Omental fat pad (tissue), 3 donors: ENCODE measurements at regions not wholly inside any gene's neighbourhood (a gene's known extent, or its start where the extent isn't known, plus 50 kb on each side); places are given as distances from the start of the nearest gene placed in this dataset.

Experiments used
- ATAC-seq: fragments of 150-250 bp; one replicate; pipeline ENCODE4 v1.9.1; 2016; ENCODE audit warnings: mild to moderate bottlenecking, moderate library complexity; ENCODE audit not compliant: low FRiP score
- DNase-seq: peaks from one replicate; pipeline ENCODE4 v3.0.0-alpha.2; 2019; ENCODE audit warnings: low spot score
- TF ChIP-seq, protein P1 (sequence below), 3 donors: fragments of 450-650 bp; IDR thresholded peaks; one replicate each; pipeline ENCODE4 v1.5.1; 2016 to 2017; ENCODE audit warnings: antibody characterized with exemption in 3 of 3, mild to moderate bottlenecking in 3 of 3, moderate library complexity in 2 of 3

DNA sequence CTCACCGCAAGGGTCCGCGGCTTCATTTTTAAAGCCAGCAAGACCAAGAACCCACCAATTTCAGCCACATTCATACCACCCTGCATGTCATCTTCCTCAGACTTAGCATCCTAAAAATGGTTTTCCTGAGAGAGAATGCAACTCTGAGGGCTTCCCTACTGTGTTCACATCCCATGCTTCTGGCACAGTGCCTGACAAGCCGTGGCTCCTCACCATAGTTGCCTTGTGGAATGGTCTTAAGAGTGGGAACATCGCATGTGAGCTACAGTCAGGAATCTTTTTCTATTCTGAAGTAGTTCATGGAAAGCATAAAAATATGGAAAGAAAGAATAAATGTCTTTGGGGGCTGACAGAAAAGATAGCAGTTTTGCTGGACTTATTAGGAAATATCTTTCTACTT lies 120.3 kb downstream of the RAP2B start:
- no peak for DNase-seq
- no peak for ATAC-seq
- TF ChIP-seq, protein P1, sequence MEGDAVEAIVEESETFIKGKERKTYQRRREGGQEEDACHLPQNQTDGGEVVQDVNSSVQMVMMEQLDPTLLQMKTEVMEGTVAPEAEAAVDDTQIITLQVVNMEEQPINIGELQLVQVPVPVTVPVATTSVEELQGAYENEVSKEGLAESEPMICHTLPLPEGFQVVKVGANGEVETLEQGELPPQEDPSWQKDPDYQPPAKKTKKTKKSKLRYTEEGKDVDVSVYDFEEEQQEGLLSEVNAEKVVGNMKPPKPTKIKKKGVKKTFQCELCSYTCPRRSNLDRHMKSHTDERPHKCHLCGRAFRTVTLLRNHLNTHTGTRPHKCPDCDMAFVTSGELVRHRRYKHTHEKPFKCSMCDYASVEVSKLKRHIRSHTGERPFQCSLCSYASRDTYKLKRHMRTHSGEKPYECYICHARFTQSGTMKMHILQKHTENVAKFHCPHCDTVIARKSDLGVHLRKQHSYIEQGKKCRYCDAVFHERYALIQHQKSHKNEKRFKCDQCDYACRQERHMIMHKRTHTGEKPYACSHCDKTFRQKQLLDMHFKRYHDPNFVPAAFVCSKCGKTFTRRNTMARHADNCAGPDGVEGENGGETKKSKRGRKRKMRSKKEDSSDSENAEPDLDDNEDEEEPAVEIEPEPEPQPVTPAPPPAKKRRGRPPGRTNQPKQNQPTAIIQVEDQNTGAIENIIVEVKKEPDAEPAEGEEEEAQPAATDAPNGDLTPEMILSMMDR (IDR thresholded peaks at IDR 0.05) = no peak

DNA sequence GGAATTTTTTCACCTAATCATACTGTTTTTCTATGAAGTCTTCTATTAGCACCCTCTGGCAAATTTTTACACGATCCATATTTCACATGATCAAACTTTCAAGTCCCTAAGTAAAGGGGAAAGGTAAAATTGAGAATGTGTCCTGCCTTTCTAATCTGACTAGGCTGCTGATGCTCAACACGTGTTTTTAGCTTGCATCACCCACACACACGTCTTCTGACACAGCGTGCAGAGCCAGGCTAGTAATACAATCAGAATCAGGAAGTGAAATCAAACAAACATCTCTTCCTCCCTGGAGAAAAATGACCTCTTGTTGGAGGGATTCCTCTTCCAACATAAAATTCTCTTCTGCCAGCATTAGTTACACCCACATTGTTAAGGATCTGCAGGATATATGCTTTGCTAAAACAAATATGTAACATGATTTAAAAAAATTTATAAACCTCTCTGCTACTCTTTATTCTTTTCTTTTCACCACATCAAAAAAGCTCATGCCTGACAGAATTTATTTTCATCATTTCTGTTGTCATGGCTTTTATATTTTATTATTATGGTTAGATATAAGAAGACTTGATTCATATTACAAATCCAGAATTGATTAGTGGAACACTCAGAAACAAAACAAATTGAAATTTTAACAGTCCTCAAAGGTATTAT lies 122.4 kb downstream of the RAP2B start:
- TF ChIP-seq, protein P1 (IDR thresholded peaks at IDR 0.05) = no peak
- peak; percentile 58 for DNase-seq
- ATAC-seq = peak; percentile 91

DNA sequence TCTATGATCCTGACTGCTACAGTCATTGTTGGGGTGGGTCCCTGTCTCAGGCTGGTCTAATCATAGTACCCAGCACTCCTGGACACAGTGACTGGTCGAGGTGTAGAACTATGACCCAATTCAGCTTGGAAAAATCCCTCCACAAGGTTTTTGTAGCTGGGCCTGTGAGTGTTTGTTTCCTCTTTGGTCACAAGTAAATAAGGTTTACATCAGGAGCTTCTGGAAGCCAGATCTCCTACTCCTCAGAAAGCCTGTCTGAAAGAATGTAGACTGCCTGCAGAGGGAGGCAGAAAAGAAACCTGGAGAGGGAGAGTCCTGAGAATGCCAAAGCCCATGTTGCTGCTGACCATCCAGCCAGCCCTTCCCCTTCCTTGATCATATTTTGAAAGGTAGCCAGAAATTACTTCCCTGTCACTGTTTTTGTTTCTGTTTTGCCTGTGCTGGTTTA lies 123.2 kb downstream of the RAP2B start:
- peak; percentile 40 for ATAC-seq

DNA sequence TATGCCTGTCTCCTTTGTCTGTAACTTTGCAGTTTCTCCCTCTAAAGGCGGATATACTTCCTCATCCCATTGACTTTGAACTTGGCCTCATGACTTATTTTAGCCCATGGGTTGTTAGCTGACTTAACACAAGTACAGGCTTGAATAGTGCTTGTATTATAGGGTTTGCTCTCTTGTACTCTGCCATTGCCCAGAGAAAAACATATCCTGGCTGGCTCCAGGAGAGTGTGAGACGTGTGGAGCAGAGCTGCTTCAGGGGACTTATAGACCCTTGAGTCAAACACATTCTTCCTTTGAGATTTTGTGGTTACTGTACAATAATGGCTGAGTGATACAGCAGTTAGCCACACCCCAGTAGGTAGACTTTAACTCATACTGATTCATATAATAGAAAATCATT lies 124.0 kb downstream of the RAP2B start:
- no peak for ATAC-seq
- no peak for DNase-seq
- TF ChIP-seq, protein P1 (IDR thresholded peaks at IDR 0.05) = no peak

More for the DNA sequence above, 123.2 kb downstream of the RAP2B start:
- DNase-seq = no peak
- TF ChIP-seq, protein P1 (IDR thresholded peaks at IDR 0.05) = no peak

DNA sequence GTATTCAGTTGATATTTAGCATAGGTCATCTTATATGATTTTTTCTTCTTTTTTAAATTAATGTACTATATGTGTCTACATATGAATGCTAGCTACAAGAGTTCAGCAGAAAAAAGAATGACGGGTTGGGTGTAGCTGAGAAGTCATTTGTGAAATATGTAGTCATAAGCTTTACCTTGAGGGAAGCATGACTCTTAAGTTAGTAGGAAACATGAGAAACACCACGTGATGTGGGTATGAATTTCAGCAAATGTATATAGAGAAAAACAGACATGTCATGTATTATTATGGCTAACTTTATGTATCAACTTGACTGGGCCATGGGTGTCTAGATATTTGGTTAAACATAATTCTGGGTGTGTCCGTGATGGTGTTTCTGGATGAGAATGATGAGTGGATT lies 125.0 kb downstream of the RAP2B start:
- no peak for DNase-seq
- TF ChIP-seq, protein P1 (IDR thresholded peaks at IDR 0.05) = no peak
- no peak for ATAC-seq

DNA sequence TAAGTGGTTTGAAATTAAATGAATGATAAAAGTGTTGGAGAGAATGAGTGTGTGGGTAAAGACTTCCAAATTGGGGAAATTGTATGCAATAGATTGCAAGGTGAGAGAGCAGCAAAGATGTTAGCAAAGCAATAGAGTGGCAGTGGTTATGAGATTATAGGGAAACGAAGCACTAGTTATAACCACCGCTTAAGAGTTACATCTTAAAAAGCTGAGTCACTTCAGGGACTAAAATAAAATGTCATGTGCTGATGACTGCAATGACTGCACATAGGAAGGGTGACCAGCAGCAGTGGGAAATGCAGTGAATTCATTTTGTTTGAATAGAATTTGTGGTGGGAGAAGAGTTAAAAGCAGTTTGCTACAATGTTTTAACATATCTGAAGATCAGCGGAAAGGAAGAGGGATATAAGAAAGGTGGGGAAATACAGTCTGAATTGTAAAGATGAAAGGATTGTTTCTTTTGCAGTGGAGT lies 127.3 kb downstream of the RAP2B start:
- TF ChIP-seq, protein P1 (IDR thresholded peaks at IDR 0.05) = no peak
- ATAC-seq (no peak), DNase-seq (no peak)
